ENCODE measurements at regions not wholly inside any gene's neighbourhood (a gene's known extent, or its start where the extent isn't known, plus 50 kb on each side); places are given as distances from the start of the nearest gene placed in this dataset.

- no peak for DNase-seq (ENCODE audit: low read depth in 2 of 2)
- no peak overlapping the region for H3K4me3 ChIP-seq (replicated peaks in 1 of 2; ENCODE audit: low read depth in 2 of 2, low read length in 2 of 2)
- TF ChIP-seq CTCF (IDR thresholded peaks at IDR 0.05; ENCODE audit: low read depth, low read length) = no peak
Observed at GRCh38 chr6:98525860-98526259, 308.5 kb upstream of the POU3F2 start.

GRCh38 chr6:98526465-98526864 is 307.9 kb upstream of the POU3F2 start:
- H3K4me3 ChIP-seq (replicated peaks in 1 of 2; ENCODE audit: low read depth in 2 of 2, low read length in 2 of 2) = no peak overlapping the region
- no peak for TF ChIP-seq CTCF (IDR thresholded peaks at IDR 0.05; ENCODE audit: low read depth, low read length)
- no peak for DNase-seq (ENCODE audit: low read depth in 2 of 2)

GRCh38 chr6:98529364-98529763 is 305.0 kb upstream of the POU3F2 start:
- DNase-seq (ENCODE audit: low read depth in 2 of 2) = no peak
- no peak for TF ChIP-seq CTCF (IDR thresholded peaks at IDR 0.05; ENCODE audit: low read depth, low read length)
- no peak overlapping the region for H3K4me3 ChIP-seq (replicated peaks in 1 of 2; ENCODE audit: low read depth in 2 of 2, low read length in 2 of 2)

- no peak for TF ChIP-seq CTCF (IDR thresholded peaks at IDR 0.05; ENCODE audit: low read depth, low read length)
- H3K4me3 ChIP-seq (replicated peaks in 1 of 2; ENCODE audit: low read depth in 2 of 2, low read length in 2 of 2) = no peak overlapping the region
- DNase-seq (ENCODE audit: low read depth in 2 of 2) = no peak
Observed at GRCh38 chr6:98530732-98531131, 303.6 kb upstream of the POU3F2 start.

GRCh38 chr6:98532004-98532403 is 302.4 kb upstream of the POU3F2 start:
- DNase-seq (ENCODE audit: low read depth in 2 of 2) = no peak
- H3K4me3 ChIP-seq (replicated peaks in 1 of 2; ENCODE audit: low read depth in 2 of 2, low read length in 2 of 2) = no peak overlapping the region
- no peak for TF ChIP-seq CTCF (IDR thresholded peaks at IDR 0.05; ENCODE audit: low read depth, low read length)

- no peak for DNase-seq (ENCODE audit: low read depth in 2 of 2)
- H3K4me3 ChIP-seq (replicated peaks in 1 of 2; ENCODE audit: low read depth in 2 of 2, low read length in 2 of 2) = no peak overlapping the region
- no peak for TF ChIP-seq CTCF (IDR thresholded peaks at IDR 0.05; ENCODE audit: low read depth, low read length)
Observed at GRCh38 chr6:98539741-98540140, 294.6 kb upstream of the POU3F2 start.

- no peak for TF ChIP-seq CTCF (IDR thresholded peaks at IDR 0.05; ENCODE audit: low read depth, low read length)
- no peak overlapping the region for H3K4me3 ChIP-seq (replicated peaks in 1 of 2; ENCODE audit: low read depth in 2 of 2, low read length in 2 of 2)
- DNase-seq (ENCODE audit: low read depth in 2 of 2) = no peak
Observed at GRCh38 chr6:98546376-98546775, 288.0 kb upstream of the POU3F2 start.
